Stimulated activated CD8-positive, alpha-beta memory T cell treated with anti-CD3 and anti-CD28 coated beads, Interleukin-12 subunit alpha, Interleukin-12 subunit beta, amount 100 ng/mL, for 24 hours (primary cell): ENCODE measurements at regions not wholly inside any gene's neighbourhood (a gene's known extent, or its start where the extent isn't known, plus 50 kb on each side); places are given as distances from the start of the nearest gene placed in this dataset.

Experiments used
- DNase-seq: peaks from one replicate; pipeline ENCODE4 v3.0.0-alpha.2; 2020; ENCODE audit errors: extremely low read depth

DNA sequence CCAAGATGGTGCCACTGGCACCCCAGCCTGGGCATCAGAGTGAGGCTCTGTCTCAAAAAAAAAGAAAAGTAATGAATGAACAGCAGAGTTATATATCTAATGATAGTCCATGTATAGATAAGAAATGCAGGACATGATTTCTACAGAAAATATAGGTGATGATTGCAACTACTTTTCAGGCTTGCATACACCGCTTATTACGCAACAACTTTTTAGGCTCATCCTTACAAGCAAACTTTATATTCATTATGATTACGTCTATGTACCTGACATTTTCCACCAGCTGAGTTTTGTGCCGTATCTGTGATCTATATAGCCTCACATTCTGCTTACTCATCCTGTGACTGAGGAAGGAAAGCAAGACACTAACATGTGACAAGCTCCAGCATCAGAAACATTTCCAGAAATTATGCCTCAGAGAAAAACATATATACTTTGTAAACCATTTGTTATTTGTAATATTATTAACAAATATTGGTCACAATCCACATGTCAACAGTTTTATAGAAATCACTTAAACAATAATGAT lies 906.3 kb downstream of the ZPLD1 start:
- DNase-seq: no peak

GRCh38 chr3:103342205-103342731 lies 907.5 kb downstream of the ZPLD1 start:
- no peak for DNase-seq

- DNase-seq: no peak
These were observed 914.9 kb downstream of the ZPLD1 start for GRCh38 chr3:103349760-103350159.

DNA sequence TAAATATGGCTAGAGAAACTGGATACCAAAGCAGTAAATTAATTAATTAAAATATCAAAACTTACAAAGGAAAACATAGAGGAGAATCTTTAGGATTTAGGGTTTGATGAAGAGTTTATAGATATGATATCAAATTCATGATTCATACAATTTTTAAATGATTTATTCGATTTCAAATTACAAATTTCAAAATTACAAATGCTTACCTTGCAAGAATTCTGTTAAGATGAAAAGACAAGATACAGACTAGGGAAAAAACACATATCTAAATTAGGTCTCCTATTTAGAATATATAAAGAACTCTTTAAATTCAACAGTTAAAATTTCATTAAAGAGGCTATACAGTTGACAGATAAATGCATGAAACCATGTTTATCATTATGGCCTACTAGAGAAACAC lies 930.7 kb downstream of the ZPLD1 start:
- no peak for DNase-seq

GRCh38 chr3:103367481-103367880 lies 932.7 kb downstream of the ZPLD1 start:
- DNase-seq: no peak

DNA sequence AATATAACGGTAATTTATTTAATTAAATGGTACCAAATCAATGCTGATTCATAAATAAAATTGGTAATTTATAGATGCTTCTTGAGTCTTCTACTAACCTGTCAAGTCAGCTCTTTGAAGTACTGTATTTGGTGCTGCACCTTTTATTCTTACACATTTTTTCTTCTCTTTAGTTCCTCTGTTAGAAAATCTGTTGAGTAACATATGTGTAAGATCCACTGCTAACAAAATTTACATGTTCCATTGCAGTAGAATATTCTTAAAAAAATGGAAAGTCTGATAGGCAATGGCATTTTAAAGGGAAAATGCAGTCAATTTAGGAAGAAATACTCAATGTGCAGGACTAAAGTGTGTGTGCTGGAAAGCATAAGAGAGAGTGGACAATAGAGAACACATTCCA lies 936.6 kb downstream of the ZPLD1 start:
- no peak for DNase-seq

DNA sequence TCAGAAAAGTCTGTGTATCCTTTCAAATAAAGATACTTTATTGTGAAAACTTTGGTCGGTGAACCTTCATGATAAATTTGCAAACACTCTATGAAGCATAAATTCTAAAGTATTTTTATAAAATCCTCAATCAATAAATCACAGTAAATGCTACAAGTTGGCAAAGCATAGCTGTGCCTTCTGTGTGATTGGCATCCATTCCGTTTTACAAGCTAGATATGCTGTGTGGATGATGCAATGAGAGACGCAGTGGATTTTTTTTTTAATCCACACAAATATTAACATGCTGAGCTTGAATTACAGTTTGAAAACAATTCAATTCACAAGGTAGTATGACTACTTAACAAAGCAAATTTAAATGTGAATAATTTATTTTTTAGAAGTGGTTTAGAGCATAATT lies 937.2 kb downstream of the ZPLD1 start:
- DNase-seq: no peak

GRCh38 chr3:103380391-103380790 lies 945.6 kb downstream of the ZPLD1 start:
- no peak for DNase-seq

DNA sequence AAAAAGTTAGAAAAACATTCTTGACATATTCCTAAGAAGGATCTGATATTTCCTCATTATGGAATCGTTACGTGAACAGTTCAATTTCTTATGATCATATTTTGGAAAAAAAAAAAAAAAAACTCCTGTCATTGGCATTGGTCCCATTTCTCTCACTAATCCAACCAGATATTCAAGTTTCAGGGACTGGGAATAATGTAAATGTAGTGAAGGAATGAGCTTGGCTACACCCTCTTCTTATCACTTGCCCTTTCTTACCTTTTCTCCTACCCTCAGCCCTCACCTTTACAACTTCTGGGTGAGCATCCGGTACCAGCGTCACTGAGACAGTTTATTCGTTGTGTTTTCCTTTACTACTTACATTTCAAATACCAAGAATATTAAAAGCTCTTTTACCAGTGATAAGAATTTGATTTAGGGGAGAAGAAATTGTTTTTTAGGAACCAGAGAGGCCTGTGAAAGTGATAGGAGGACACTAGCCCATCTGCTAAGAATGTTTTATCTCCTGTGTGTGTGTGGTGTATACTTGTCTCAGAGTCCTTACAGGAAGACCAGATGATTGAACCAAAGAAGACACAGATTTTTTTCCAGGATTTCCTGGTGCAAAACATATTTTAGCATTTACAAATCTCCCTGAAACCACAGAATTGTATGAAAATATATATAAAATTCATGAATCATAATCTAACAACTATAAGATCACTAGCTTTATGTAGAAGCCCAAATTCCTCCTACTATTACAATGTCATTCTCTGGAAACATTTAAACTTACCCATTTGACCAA lies 946.7 kb downstream of the ZPLD1 start:
- no peak for DNase-seq

DNA sequence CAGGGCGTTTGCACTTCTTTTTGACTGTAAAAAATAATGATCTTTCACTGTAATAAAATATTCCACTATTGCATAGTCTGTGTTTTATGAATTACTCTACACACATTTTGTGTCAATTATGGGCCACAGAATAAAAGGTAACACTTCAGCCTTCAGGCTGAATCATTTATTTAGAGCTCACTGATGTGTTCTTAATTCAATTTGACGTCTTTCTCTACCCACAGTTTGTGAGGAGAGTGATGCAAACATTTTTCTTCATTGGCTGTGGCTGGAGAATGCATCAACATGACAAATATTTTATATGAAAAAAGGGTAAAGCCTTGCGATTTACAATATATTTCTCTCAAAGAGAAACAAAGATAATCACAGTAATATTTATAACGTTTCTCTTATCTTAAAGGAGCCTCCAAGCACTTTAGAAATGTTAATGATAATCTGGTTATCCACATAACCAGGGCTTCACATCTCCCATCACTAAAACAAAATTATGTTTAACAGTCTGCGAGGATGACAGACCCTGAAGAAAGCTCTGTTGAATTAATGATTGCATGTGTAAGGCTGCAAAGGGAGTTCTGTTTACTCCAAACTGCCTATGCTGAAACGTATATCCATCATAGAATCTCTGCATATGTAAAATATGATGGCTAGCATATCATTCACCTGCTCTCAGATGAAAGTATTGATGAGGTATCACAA lies 951.3 kb downstream of the ZPLD1 start:
- DNase-seq: no peak

- DNase-seq: no peak
These were observed 953.4 kb downstream of the ZPLD1 start for GRCh38 chr3:103388214-103388613.

DNA sequence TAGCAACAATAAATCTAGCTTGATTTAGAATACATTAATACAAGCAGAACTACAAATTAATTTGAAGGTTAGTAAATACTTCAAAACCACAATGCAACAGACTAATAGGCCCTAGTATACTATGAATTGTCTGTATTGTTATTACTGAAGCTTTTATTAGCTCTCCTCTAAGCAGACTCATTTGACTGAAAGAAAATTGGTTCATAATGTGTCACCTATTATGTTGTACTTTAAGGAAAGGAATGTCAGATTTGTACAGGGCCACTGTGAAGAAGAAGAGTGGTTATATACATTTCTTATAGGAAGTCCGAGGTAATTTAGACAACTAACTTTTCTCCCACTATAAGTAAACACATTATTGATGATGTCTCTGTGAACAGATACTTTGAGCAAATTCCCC lies 954.5 kb downstream of the ZPLD1 start:
- no peak for DNase-seq

DNA sequence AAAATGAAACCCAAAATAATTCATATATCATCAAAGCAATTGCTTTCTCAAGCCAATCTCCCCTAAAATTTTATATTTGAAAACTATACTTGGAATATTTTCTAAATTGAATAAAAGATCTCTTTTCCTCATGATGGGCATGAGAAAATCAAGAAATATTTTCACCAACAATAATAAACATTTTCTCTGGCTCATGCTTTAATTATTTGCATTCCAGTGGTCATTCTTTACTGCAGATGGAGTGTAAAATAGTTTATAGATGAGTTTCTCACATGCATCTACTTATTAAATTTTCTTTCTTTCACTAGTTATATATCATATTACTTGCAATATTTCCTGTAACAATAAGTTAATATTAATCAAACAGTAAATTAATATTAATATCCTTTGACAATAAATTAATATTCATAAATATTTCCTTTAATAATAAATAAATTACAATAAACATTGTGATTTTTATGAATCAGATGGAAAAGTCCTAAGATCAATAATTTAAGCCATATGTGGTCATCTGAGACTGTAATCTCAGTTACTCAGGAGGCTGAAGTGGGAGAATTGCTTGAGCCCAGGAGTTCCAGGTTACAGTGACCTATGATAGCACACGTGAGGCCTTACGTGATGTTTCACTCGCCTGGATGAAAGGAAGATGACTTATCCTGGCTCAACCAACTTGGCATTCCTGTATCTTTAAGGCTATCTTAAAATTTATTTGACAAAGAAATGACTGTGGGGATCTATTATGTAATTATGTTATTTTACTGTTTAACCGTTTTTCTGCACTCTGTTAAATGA lies 958.8 kb downstream of the ZPLD1 start:
- DNase-seq: no peak

DNA sequence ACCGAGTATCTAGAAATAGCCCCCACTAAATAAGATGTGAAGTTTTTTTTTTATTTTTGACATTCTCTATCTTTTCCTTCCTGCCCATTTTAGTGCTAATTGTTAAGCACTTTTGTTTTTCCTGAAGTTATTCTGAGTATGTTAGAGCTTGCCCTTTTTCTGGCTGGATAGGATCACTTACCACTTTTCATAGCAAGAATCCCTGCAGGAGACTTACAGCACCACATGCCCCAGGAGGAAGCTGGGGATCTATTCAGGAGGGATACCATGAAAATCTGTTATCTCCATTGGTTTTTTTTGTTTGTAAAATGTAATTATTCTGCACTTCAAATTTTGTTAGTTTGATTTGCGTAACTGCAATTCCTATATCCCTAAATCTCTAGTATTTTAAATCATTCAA lies 968.4 kb downstream of the ZPLD1 start:
- DNase-seq: no peak

- DNase-seq: no peak
These were observed 971.6 kb downstream of the ZPLD1 start for GRCh38 chr3:103406320-103406850.

DNA sequence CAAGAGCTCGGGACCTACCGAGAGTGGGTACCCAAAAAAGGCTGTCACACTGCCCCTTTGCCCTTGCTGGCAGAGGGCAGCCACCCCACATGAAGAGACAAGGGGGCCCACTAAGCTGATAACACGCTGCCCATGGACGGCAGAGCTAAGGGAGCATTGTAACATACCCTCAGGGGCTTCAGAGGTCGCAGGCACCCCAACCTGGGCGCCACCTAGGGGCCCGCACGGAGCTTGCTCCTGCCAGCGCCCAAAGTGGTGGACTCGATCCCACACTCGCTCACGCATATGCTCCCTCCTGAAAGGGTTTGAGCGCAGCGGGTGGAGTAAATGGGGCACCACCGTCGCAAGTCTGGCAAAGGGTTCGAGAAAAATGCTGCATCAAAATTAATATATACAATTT lies 975.4 kb downstream of the ZPLD1 start:
- no peak for DNase-seq

- no peak for DNase-seq
These were observed 986.6 kb downstream of the ZPLD1 start for GRCh38 chr3:103421460-103421859.

DNA sequence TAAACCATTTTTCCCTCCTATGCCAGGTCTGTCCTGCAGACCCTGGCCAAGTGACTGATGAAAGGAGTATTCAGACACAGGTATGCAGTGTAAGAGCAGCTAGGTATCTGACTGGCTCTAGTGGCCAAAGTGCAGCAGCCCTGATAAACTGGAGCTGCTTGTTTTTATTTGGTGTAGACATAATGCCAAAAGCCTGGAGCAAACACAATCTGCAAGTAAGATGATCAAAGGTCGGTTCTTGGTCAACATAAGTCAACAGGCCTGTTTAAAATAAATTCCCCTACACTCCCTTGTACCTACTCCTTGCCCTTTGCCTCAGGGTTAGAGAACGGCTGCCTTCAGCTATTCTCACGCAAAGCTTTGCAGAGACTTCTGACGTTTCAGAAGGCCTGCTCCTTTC lies 1003.1 kb downstream of the ZPLD1 start:
- DNase-seq: no peak

GRCh38 chr3:103440539-103441203 lies 1005.9 kb downstream of the ZPLD1 start:
- no peak for DNase-seq

DNA sequence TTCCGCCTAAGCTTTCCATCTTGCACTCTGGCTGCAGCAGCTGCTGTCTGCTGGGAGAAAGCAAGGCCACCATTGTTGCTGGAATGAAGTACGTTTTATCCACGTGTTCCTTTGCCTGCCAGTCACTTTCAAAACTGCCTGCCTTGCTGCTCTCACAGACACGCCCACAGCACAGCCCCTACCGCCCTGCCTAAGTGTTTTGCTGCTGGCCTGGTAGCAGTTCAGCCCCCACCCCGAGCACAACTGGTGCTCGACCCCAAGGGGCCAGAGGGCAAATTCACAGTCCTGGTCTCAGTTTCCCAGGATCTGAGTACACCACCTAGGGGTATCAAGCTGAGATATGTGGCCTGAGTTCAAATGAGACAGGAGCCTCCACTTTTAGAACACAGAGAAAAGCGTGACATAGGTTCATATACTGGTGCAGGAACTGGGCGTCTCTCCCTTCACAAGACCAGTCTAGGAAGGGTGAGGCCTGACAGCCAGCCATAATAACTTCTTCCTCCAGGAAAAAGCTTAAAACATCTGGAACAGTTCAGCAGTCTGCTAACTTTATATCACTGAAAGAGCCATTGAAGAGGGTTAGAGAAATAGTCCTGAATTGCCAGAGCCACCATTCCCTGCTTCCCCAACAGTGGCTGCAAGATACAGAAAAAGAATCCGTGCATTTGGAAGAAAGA lies 1012.3 kb downstream of the ZPLD1 start:
- DNase-seq: no peak

GRCh38 chr3:103453152-103453551 lies 1018.3 kb downstream of the ZPLD1 start:
- DNase-seq: no peak
